HL-60 (cell line): ENCODE measurements at regions not wholly inside any gene's neighbourhood (a gene's known extent, or its start where the extent isn't known, plus 50 kb on each side); places are given as distances from the start of the nearest gene placed in this dataset.

Source experiments
- CTCF ChIP-seq: IDR thresholded peaks from one replicate; pipeline ENCODE4 v1.5.1; 2011; ENCODE audit warnings: low read length, control low read depth, inconsistent platforms; ENCODE audit not compliant: insufficient read depth
- GABPA ChIP-seq: IDR thresholded peaks from 2 replicates; pipeline ENCODE4 v1.6.1; 2012; ENCODE audit warnings: low read depth
- POLR2AphosphoS5 ChIP-seq: IDR thresholded peaks from 2 replicates; pipeline ENCODE4 v1.6.1; 2012; ENCODE audit warnings: low read depth
- REST ChIP-seq: IDR thresholded peaks from 2 replicates; pipeline ENCODE4 v1.6.1; 2012; ENCODE audit warnings: low read depth; ENCODE audit not compliant: insufficient replicate concordance
- SPI1 ChIP-seq: IDR thresholded peaks from 2 replicates; pipeline ENCODE4 v1.6.1; 2012; ENCODE audit warnings: low read depth, mild to moderate bottlenecking, borderline replicate concordance

GRCh38 chr5:66238435-66238834 lies 94.3 kb downstream of the SREK1 start:
- TF ChIP-seq POLR2AphosphoS5 (no peak), CTCF (no peak), GABPA (no peak), REST (no peak), SPI1 (no peak)
